Liver (tissue), 8 donors: ENCODE measurements at regions not wholly inside any gene's neighbourhood (a gene's known extent, or its start where the extent isn't known, plus 50 kb on each side); places are given as distances from the start of the nearest gene placed in this dataset.

Source experiments
- DNase-seq: peaks from one replicate; pipeline ENCODE4 v3.0.0-alpha.2; 2017; ENCODE audit warnings: low spot score
- H3K27ac ChIP-seq, 2 donors: one replicate each; pipeline ENCODE4 v1.7.0; 2013; ENCODE audit warnings: inconsistent platforms in 2 of 2, low read length in 2 of 2, control low read depth in 1 of 2, low read depth in 1 of 2, mild to moderate bottlenecking in 1 of 2
- H3K27me3 ChIP-seq, 4 donors: one replicate each; pipeline versions ENCODE4 v1.6.1 to v1.7.0; 2013; ENCODE audit warnings: low read length in 3 of 4, inconsistent platforms in 1 of 4, mild to moderate bottlenecking in 1 of 4, moderate library complexity in 1 of 4; ENCODE audit not compliant: control insufficient read depth in 4 of 4, insufficient read depth in 4 of 4
- H3K36me3 ChIP-seq, 4 donors: one replicate each; pipeline versions ENCODE4 v1.6.1 to v1.7.0; 2013; ENCODE audit warnings: low read length in 3 of 4, mild to moderate bottlenecking in 3 of 4, low read depth in 1 of 4, moderate library complexity in 1 of 4; ENCODE audit not compliant: control insufficient read depth in 4 of 4, insufficient read depth in 3 of 4
- H3K4me1 ChIP-seq, 4 donors: one replicate each; pipeline versions ENCODE4 v1.6.1 to v1.7.0; 2013; ENCODE audit warnings: low read length in 3 of 4, mild to moderate bottlenecking in 3 of 4, moderate library complexity in 1 of 4; ENCODE audit not compliant: control insufficient read depth in 4 of 4, insufficient read depth in 4 of 4
- H3K4me3 ChIP-seq, 3 donors: one replicate each; pipeline versions ENCODE4 v1.6.1 to v1.7.0; 2013; ENCODE audit warnings: low read length in 3 of 3, control low read depth in 1 of 3, low read depth in 1 of 3, mild to moderate bottlenecking in 1 of 3
- H3K9ac ChIP-seq, 2 donors: one replicate each; pipeline ENCODE4 v1.7.0; 2013; ENCODE audit warnings: low read length in 2 of 2, mild to moderate bottlenecking in 2 of 2, moderate library complexity in 2 of 2, control low read depth in 1 of 2, low read depth in 1 of 2
- H3K9me3 ChIP-seq, 4 donors: one replicate each; pipeline versions ENCODE4 v1.6.1 to v1.7.0; 2013; ENCODE audit warnings: low read length in 3 of 4; ENCODE audit not compliant: control insufficient read depth in 4 of 4
- CTCF ChIP-seq: fragments of 150-350 bp; IDR thresholded peaks from 2 replicates; pipeline ENCODE4 v1.5.1; 2017; ENCODE audit warnings: improper control_type of control experiment, low read depth, low read length; ENCODE audit not compliant: missing input control
- EGR1 ChIP-seq, 2 donors: IDR thresholded peaks; 2 replicates each; pipeline ENCODE4 v1.6.1; 2016 to 2018; ENCODE audit warnings: antibody characterized with exemption in 2 of 2, low read depth in 2 of 2
- FOXA1 ChIP-seq: IDR thresholded peaks from 2 replicates; pipeline ENCODE4 v1.6.1; 2016; ENCODE audit warnings: antibody characterized with exemption
- FOXA2 ChIP-seq: IDR thresholded peaks from 2 replicates; pipeline ENCODE4 v1.6.1; 2016; ENCODE audit warnings: antibody characterized with exemption
- GABPA ChIP-seq, 2 donors: IDR thresholded peaks in 1 of 2; conservative IDR thresholded peaks in 1 of 2; 2 replicates each; pipeline ENCODE4 v1.6.1; 2016; ENCODE audit warnings: antibody characterized with exemption in 2 of 2, mild to moderate bottlenecking in 1 of 2, moderate library complexity in 1 of 2
- HNF4A ChIP-seq, 2 donors: conservative IDR thresholded peaks; 2 replicates each; pipeline ENCODE4 v1.6.1; 2016; ENCODE audit warnings: antibody characterized with exemption in 2 of 2, mild to moderate bottlenecking in 2 of 2
- HNF4G ChIP-seq: IDR thresholded peaks from 2 replicates; pipeline ENCODE4 v1.6.1; 2016; ENCODE audit warnings: antibody characterized with exemption
- JUND ChIP-seq, 2 donors: IDR thresholded peaks; 2 replicates each; pipeline ENCODE4 v1.6.1; 2016; ENCODE audit warnings: antibody characterized with exemption in 2 of 2
- MAX ChIP-seq: IDR thresholded peaks from 2 replicates; pipeline ENCODE4 v1.6.1; 2016; ENCODE audit warnings: antibody characterized with exemption
- NR2F2 ChIP-seq: IDR thresholded peaks from 2 replicates; pipeline ENCODE4 v1.6.1; 2016; ENCODE audit warnings: antibody characterized with exemption
- RAD21 ChIP-seq, 2 donors: IDR thresholded peaks; 2 replicates each; pipeline ENCODE4 v1.6.1; 2016; ENCODE audit warnings: antibody characterized with exemption in 2 of 2, mild to moderate bottlenecking in 2 of 2
- REST ChIP-seq: IDR thresholded peaks from 2 replicates; pipeline ENCODE4 v1.6.1; 2016; ENCODE audit warnings: antibody characterized with exemption, mild to moderate bottlenecking
- RXRA ChIP-seq, 2 donors: IDR thresholded peaks; 2 replicates each; pipeline ENCODE4 v1.6.1; 2017 to 2018; ENCODE audit warnings: antibody characterized with exemption in 2 of 2, mild to moderate bottlenecking in 1 of 2
- SP1 ChIP-seq: IDR thresholded peaks from 2 replicates; pipeline ENCODE4 v1.6.1; 2018; ENCODE audit warnings: antibody characterized with exemption, mild to moderate bottlenecking
- TAF1 ChIP-seq: conservative IDR thresholded peaks from 2 replicates; pipeline ENCODE4 v1.6.1; 2016; ENCODE audit warnings: antibody characterized with exemption, mild to moderate bottlenecking
- YY1 ChIP-seq: IDR thresholded peaks from 2 replicates; pipeline ENCODE4 v1.6.1; 2016; ENCODE audit warnings: antibody characterized with exemption, mild to moderate bottlenecking
- ZBTB33 ChIP-seq: IDR thresholded peaks from 2 replicates; pipeline ENCODE4 v1.6.1; 2016; ENCODE audit warnings: antibody characterized with exemption
- WGBS: extraction: QIAGEN DNeasy Blood & Tissue Kit; methylation state at CpG from one replicate; pipeline ENCODE4 v1.1.7; 2013; 5-methylcytosine and 5-hydroxymethylcytosine counted together
- TF ChIP-seq, protein P1 (sequence below): IDR thresholded peaks from 2 replicates; pipeline ENCODE4 v1.6.1; 2016; ENCODE audit warnings: antibody characterized with exemption
- donor health status: healthy.
- donor health status: healthy.
- donor health status: healthy.
- donor health status: healthy.
- donor health status: healthy.

- Histone ChIP-seq H3K9me3 (no peaks in the 10 kb centered on the region), H3K36me3 (no peaks in the 10 kb centered on the region), H3K9ac (no peak overlapping the region), H3K4me1 (no peaks in the 10 kb centered on the region), H3K27ac (no peak overlapping the region), H3K4me3 (no peak overlapping the region), H3K27me3 (peaks cover 0 to 4% (median 0%) of the 10 kb centered on the region in 4 donors)
- TF ChIP-seq RXRA (IDR thresholded peaks at IDR 0.05), result no peak
- TF ChIP-seq SP1, result no peak
- no peak for TF ChIP-seq FOXA1
- no peak for TF ChIP-seq NR2F2
- WGBS, result 70% methylated on average over 4 of the region's 4 CpGs
- DNase-seq, result no peak
Measured at GRCh38 chr3:94246171-94246570, 183.3 kb downstream of the NSUN3 start.

DNA sequence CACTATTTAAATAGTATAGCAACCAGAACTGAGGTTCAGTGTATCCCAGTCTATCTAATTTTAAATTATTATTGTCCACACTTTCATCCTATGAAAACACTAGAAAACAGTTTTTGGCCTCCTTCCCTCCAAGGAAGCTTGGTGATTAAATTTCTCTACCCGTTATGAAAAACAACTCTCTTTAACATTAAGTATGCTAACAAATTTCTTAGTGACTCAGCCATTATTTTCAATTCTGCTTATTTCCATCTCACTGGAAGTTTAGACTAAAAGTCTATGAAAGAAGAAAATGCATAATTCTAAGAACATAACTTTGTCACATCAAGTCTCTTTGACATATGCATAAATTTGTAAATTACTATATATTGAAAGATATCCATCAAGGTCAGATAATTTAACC, 185.2 kb downstream of the NSUN3 start:
- no peak overlapping the region for H3K27ac ChIP-seq
- WGBS, result 72% methylated on average over 1 of the region's 1 CpG
- H3K4me1 ChIP-seq, result no peaks in the 10 kb centered on the region

More for the DNA sequence above, 185.2 kb downstream of the NSUN3 start:
- Histone ChIP-seq H3K9ac (no peak overlapping the region), H3K36me3 (no peaks in the 10 kb centered on the region), H3K9me3 (no peaks in the 10 kb centered on the region), H3K4me3 (no peak overlapping the region), H3K27me3 (peaks cover 0 to 4% (median 0%) of the 10 kb centered on the region in 4 donors)
- TF ChIP-seq NR2F2 (no peak), RAD21 (IDR thresholded peaks at IDR 0.05) (no peak), REST (no peak), GABPA (IDR thresholded peaks at IDR 0.05 in 1 of 2, conservative IDR thresholded peaks at IDR 0.05 in 1 of 2) (no peak), CTCF (no peak), YY1 (no peak), SP1 (no peak), JUND (IDR thresholded peaks at IDR 0.05) (no peak), FOXA1 (no peak), TAF1 (no peak), MAX (no peak), EGR1 (IDR thresholded peaks at IDR 0.05; ENCODE audit: low read depth in 2 of 2) (no peak), ZBTB33 (no peak), FOXA2 (no peak), HNF4G (no peak), HNF4A (conservative IDR thresholded peaks at IDR 0.05) (no peak), RXRA (IDR thresholded peaks at IDR 0.05) (no peak)
- TF ChIP-seq, protein P1, sequence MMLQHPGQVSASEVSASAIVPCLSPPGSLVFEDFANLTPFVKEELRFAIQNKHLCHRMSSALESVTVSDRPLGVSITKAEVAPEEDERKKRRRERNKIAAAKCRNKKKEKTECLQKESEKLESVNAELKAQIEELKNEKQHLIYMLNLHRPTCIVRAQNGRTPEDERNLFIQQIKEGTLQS, result no peak
- no peak for DNase-seq
